ENCODE measurements at regions not wholly inside any gene's neighbourhood (a gene's known extent, or its start where the extent isn't known, plus 50 kb on each side); places are given as distances from the start of the nearest gene placed in this dataset.

DNA sequence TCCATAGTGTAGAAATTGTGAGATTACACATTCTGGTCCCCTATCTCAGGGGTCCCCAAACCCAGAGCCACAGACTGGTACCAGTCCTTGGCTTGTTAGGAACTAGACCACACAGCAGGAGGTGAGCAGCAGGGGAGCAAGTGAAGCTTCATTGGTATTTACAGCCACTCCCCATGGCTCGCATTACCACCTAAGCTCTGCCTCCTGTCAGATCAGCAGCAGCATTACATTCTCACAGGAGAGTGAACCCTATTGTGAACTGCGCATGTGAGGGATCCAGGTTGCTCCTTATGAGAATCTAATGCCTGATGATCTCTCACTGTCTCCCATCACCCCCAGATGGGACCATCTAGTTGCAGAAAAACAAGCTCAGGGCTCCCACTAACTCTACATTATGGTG, 229.7 kb upstream of the IRF2BP2 start:
- TF ChIP-seq POLR2A (IDR thresholded peaks at IDR 0.05; ENCODE audit: low read depth, low read length) (no peak), PAX5 (IDR thresholded peaks at IDR 0.05; ENCODE audit: insufficient read depth, low read length, severe bottlenecking) (no peak), POLR2AphosphoS5 (IDR thresholded peaks at IDR 0.05; ENCODE audit: low read depth, low read length) (no peak), TAF1 (IDR thresholded peaks at IDR 0.05; ENCODE audit: low read depth, low read length) (no peak), SPI1 (IDR thresholded peaks at IDR 0.05; ENCODE audit: low read depth, low read length) (no peak), POU2F2 (IDR thresholded peaks at IDR 0.05; ENCODE audit: low read depth, low read length) (no peak)
